ENCODE measurements at regions not wholly inside any gene's neighbourhood (a gene's known extent, or its start where the extent isn't known, plus 50 kb on each side); places are given as distances from the start of the nearest gene placed in this dataset.

DNA sequence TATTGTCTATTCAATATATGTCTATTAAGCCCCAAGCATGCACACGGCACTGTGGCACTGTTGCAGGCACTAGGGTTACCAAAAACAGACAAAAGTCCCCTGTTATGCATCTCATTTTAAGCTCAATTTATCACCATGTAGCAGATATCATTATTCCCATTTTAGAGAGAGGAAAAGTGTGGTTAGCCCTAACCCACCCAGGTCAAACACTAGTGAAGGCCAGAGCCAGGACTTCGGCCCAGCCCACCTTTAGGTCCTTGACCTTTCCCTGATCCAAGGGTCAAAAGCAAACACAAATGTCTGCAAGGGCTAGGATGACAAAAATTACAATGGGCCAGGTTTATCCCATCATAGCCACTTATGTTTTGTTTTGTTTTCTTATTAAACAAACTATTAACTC, 130.3 kb upstream of the NUDT7 start:
- DNase-seq, result no peak

DNA sequence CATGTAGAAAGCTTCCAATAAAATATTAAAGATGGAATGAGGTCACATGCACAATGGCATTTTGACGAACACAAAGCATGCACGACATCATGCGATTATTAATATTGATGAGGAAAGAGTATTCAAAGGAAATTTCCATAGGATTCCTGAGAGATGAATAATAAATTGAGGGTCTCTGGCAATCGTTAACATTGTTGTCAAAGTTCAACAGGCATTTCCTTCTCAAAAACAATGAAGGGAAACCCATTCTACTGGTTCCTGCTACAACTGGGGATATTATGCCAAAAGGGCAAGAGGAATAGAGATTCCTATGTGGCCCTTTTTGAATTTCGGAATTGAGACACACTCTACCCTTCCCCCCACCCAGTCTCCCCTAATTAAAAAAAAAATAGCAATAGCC, 128.3 kb upstream of the NUDT7 start:
- DNase-seq, result no peak

DNA sequence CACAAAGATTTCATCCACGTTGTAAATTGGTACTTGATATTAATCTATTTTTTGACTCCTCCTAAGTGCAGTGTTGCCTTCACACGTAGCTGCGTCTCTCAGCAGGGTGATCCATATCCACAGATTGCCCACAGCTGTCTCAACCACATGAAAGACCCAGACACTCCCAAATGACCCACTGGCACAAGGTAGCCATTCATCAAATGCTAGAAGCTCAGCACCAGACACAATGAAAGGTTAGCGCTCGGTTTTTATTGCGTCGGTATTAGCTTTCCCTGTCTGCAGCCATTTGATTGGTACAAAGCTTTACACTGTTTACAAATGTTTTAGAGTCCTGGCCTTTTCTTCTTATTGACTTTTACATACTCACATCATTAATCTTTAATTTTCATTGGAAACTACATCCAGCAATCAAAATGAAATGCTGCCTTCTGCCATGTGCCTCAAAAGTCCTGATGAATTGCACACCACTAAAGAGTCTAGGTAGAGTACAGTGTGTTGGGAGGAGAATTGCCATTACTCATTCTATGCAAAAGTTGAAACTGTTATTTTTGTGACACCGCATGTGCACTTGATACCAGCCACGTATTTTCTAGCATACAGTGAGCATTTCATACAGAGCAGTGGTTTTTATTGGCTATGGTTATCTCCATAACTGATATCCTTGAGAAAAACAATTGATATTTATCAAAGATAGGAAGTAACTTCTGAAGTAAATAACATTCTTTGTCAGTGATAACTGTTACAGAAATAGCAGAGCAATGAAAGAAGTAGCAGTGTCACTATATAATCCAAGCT, 127.3 kb upstream of the NUDT7 start:
- peak; percentile 62 for DNase-seq

DNA sequence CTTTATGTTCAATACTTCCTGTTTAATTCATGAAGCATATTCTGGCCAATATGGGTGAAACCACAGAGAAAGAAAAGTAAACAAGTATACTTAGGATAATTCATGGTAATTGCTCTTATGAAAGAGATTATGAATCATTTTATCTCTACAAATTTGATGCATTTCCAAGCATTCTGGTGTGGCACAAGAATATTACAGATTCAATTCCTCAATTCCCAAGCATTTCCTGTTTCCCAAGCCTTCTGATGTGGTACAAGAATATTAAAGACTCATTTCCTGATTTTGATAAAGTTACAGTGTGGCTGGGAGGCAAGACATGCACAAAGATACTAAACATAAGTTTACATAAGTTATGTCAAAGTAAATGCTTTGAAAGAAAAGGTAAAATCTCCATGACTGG, 126.1 kb upstream of the NUDT7 start:
- DNase-seq, result no peak

DNA sequence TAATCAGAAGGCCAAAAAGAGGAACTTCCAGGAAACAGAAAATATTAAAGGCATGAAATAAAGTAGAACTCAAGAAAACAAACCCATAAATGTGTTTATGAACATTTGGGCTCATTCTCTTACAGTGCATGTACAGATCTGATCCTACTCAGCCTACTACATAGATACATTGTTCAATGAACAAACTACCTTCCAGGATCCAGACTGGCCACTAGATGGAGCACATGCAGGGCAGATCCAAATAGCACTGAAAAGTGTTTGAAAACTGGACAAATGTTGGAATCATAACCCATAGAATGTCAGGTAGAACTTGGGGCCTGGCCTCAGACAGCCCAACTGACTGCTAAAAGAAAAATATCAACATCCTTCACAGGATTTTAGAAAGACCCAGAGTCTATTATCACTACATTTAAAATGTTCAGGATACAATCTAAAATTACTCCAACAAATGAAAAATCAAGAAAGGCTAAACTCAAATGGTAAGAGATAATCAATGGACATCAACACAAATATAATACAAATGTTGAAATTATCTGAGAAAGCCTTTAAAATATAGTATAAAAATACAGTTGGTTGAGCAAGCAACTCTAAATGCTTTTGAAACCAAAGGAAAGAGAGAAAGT, 122.4 kb upstream of the NUDT7 start:
- DNase-seq, result no peak

DNA sequence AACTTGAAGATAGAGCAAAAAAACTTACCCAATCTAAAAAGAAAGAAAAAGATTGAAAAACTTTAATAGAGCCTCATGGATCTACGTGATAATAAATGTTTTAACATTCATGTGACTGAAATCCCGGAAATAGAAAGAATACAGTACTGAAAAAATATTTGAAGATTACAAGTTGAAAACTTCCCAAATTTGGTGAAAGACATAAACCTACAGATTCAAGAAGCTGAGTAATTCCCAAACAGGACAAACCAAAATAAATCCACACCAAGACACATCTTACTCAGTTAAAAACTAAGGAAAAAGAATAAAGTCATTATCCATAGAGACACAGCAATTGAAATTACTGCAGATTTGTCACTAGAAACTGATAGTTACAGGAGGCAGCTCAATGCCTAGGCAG, 121.8 kb upstream of the NUDT7 start:
- DNase-seq, result no peak

DNA sequence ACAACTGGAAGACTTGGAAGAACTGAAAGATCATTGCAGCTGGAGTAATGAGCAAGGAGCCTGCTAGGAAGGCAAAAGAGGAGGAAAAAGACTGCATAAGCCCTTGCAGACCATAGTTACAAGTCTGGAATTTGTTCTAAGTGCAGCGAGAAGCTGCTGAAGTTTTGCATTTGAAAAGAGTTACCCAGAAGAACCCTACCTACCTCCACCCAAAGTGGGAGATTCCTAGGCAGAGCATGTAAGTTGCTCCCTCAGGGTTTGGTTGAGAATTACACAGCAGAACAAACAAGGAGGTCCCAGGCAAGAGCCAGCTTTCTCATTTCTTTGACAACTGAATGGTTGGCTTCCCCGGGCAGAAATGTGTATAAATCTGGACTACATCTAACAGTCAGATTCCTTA, 118.7 kb upstream of the NUDT7 start:
- DNase-seq, result no peak

DNA sequence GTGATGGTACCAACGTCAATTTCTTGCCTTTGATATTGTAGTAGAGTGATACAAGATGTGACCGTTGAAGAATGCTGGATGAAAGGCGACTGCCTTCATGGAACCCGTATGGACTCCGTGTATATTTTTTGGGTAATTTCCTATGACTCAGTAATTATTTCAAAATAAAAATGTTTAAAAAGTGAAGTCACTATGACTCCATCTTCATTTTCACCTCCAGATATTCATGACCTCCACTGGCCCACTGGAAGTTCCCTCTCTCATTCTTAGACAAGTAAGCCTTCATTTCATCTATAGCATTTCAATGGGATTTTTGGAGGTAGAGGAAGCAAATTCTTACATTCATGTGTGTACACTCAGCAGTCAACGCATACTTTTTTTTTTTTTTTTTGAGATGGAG, 111.8 kb upstream of the NUDT7 start:
- no peak for DNase-seq

DNA sequence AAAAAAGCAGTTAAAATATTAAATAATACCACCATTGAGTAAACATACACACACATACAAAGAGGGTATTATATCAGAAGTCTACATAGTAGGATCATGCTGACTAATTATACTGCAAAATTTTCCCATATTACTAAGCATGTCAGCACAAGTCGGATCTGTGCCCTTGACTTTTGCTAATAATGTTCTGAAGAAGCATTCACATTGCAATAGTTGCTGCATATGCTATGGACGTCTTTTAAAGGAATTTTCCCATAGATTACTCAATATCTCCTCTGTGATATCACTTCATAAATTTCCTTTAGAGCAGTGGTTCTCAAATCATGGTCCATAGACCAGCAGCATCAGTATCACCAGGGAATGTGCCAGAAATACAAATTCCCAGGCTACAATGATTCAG, 110.9 kb upstream of the NUDT7 start:
- no peak for DNase-seq

DNA sequence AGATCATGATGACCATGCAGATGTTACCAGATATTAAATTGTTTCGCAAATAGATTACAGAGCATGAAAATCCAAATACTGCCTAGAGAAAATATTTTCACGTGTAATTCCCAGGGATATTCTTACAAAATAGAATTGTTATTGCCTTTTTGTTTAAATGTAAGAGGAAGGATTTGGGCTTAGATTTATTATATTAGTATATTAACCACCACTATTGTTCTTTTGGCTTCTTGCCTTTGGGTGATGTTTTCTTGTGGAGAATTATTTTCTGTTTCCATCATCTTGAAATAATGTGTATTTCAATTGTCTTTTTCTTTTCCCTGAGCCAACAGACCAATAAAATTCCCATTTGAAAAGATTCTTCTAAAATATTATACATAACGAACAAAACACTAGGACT, 109.7 kb upstream of the NUDT7 start:
- no peak for DNase-seq

DNA sequence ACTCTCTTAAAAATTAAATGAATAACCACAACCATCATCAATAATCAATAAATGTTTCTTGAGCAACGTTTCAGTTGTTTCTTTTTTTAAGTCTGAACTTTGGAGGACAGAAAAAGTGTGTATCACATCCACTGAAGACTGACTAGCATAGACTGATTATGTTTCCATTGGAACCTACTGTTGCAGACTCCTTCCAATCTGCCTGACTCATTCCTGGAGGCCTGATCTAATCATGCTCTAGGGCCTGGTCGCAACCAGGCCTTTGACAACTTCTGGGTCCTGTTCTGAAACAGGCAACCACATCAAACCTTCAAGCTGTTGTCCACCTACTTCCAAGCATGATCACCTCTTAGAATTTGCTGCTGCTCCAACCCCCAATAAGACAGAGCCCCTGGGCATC, 109.2 kb upstream of the NUDT7 start:
- no peak for DNase-seq

DNA sequence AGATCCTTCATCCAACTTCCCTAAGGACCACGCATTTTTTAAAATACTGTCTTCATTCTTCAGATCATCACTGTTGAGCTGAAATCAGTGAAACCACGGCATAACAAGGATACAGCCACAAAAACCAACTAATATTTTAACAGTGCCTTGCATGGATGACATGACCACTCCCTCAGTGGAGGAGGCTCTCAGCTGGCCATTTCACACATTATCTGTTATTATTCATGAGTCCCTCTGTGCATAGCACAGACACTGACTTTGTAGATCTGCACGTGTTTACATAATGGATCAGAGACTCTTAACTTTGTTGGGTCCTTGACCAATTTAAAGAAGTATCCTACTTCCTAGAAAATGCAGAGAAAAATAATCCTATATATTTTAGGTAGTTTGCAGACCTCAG, 104.8 kb upstream of the NUDT7 start:
- DNase-seq, result no peak

DNA sequence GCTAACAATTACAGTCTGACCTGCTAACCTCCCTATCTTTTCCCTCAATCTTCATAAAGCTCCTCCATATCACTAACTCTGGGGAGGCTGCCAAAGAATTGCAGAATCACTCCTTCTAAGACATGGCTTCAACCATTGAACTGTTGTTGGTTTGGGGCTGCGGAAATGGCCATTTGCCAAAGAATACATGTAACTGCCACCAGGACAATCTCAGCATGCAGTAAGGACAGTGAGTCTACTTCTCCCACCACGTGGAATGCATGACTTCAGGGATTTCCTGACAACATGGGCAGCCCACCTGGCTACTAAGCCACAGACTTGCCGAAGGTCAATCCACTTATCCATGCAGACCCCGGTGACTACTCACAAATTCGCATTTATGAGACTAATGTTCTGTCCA, 104.3 kb upstream of the NUDT7 start:
- no peak for DNase-seq

DNA sequence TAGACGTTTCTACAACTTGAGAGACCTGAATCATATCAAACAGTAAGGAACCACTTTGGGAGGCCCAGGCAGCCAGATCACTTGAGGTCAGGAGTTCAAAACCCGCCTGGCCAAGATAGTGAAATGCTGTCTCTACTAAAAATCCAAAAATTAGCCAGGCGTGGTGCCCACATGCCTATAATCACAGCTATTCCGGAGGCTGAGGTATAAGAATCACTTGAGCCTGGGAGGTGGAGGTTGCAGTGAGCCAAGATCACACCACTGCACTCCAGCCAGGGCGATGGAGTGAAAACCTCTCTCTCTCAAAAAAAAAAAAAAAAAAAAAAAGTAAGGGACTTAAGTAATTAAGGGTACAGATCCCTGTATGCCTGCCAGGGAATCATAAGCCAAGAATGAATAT, 103.4 kb upstream of the NUDT7 start:
- no peak for DNase-seq

DNA sequence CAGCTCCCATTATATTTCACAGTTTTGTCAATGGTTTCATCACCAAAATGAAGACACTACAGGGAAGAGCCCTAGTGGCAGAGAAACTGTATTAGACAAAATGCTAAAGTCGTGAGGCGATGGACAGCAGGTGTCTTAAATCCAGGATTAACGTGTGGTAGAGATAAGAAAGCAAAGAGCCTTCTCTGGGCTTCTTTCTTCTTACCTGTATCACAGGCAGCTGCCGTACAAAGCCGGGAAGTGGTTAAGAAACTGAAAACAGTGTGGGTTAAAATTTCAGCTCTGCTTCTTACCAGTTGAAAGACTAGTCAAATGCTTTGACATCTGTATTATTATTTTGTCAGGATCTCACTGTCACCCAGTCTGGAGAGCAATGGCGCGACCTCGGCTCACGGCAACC, 98.2 kb upstream of the NUDT7 start:
- no peak for DNase-seq

DNA sequence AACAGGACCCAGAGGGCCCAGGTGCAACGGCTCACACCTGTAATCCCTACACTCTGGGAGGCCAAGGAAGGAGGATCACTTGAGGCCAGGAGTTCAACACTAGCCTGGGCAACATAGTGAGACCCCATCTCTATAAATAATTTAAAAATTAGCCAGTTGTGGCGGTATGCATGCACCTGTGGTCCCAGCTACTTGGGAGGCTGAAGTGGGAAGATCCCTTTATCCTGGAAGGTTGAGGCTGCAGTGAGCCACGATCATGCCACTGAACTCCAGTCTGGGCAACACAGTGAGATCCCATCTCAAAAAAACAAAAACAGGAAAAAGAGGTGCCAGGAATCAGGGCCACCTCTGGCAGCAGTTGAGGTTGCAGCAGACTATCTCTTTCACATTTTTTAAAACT, 85.7 kb upstream of the NUDT7 start:
- no peak for DNase-seq

DNA sequence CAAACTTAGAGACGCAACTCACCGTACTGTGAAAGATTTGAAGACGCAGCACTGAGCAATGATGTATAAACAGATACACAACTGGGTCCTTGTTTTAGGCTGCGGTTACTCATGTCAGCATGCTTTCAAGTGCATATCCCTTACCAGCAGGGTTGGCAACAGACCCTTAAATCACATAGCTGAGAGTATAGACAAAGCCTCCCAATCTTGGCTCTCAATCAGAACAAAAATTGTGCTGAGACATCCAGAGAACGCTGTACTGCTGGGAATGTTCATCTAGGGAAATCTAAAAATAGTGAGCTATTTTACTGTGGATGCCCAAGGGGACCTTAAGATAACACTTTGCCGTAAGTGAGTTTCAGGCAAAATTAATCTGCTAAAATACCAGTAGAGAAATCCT, 84.4 kb upstream of the NUDT7 start:
- DNase-seq, result no peak

DNA sequence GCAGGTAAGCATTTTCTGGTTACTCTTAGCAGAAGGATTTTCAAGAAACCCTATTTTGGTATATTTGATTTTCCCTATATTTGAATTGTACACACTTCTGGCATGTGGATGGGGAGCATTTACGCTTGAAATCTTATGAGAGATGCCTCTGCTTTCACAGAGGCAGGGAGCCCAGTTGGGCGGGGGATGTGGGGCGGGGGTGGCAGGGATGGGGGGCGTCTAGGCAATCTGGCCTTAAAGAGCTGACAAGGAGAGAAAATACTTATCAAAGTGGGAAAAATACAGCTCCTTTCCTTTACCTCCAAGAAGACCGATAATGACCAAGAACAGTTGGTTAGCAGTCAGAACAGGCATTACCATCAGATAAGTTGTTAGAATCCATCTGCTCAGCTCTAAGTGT, 79.1 kb upstream of the NUDT7 start:
- no peak for DNase-seq

DNA sequence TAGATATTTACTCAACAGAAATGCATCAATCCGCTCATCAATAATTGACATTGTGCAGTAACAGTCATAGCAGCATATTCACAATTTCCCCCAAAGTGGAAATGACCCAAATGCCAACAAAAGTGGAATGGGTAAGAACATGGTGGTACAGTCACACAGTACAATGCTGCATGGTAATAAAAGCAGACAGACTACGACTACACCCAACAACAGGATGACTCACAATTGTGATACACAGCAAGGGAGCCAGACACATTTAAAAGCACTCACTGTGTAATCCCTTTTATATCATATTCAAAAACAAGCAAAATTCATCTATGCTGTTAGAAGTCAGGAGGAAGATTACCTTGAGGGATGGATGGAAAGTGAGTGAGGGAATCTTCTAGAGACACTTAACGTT, 76.5 kb upstream of the NUDT7 start:
- DNase-seq, result no peak

DNA sequence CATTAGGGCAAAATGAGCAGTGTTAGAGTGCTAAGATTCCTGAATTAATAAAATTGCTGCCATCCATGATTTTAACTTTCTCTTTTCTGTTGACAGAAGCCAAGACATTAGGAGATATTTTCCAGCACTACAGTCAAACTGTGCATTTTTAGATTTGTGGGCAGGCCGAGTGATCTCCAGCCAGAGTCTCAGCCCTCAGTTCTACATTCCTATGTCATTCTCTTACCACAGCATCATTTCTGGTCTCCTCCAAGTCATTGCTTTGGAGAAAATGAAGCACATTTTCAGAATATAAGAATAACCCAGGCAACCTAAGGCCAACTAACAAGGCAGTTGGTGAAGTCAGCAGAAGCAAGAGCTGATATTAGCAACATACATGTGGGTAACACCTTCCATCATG, 74.6 kb upstream of the NUDT7 start:
- no peak for DNase-seq

DNA sequence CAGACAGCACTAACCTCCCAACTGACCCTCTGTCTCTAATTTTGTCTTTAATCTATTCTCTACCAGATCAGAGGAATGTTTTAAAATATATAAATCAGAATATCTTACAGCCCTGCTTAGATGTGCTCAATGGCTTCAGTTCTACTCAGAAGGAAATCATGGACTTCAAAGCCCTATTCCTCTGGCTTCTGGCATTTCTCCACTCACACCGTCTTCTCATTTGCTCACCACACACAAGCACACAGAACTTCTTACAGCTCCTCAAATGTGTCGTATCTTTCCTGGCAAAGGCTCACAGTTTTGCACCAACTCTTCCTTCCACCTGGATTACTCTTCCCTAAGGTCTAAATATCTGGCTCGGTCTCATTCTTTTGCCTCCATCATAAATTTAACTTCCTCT, 71.6 kb upstream of the NUDT7 start:
- no peak for DNase-seq

DNA sequence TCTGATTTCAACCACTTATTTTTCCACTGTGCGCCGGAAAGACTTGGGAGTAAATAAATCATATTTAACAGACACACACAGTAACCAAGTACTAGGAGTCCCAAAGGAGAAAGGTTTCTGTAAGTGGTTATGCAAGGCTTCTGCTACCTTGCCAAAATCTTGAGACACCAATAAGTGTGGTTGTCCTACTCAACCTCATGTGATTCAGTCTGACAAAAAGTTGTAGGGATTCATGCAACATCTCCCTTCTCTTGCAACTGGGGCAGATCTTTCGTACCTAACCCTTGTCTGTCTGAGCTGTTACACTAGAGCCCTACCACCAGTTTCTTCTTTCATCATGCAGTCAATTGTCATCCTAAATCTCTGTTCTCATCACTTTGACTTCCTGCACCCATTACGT, 69.9 kb upstream of the NUDT7 start:
- no peak for DNase-seq

DNA sequence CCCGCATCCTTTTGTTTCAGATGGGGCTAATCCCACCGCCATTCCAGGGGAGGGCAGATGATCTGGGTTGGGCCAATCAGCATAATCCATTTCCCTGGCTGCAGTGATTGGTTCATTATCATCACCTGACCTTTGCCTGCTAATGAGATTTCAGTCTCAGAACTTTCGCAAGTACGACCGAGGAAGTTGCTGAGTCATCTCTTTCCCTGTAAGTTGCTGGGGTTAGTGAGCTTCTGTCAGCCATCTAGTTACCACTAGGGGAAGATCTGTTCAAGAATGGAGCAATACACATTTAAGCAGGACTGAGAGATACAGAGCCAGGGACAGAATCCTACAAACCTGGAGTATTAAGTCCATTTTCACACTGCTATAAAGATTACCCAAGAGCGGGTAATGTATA, 65.3 kb upstream of the NUDT7 start:
- DNase-seq, result no peak

DNA sequence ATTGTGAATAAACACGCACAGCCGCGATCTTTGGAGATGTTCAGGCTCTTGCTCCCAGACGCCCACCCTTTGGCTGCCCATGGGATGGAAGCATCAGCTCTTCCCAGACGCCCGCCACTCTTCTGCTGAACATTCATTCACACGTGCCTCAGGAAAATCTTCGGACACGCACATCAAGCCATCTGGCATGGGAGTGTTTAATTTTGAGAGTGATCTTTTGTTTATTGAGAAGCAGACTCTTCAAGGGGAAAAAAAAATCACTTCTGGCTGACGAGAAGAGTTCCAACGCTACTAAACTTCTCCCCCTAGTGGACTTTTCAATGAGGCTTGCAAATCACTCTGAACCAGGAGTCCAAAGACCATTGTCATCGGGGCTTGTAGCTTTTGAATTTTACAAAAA, 62.0 kb upstream of the NUDT7 start:
- peak; percentile 53 for DNase-seq

Measured in left kidney (tissue), 1 donor.